ENCODE measurements at regions not wholly inside any gene's neighbourhood (a gene's known extent, or its start where the extent isn't known, plus 50 kb on each side); places are given as distances from the start of the nearest gene placed in this dataset.

DNA sequence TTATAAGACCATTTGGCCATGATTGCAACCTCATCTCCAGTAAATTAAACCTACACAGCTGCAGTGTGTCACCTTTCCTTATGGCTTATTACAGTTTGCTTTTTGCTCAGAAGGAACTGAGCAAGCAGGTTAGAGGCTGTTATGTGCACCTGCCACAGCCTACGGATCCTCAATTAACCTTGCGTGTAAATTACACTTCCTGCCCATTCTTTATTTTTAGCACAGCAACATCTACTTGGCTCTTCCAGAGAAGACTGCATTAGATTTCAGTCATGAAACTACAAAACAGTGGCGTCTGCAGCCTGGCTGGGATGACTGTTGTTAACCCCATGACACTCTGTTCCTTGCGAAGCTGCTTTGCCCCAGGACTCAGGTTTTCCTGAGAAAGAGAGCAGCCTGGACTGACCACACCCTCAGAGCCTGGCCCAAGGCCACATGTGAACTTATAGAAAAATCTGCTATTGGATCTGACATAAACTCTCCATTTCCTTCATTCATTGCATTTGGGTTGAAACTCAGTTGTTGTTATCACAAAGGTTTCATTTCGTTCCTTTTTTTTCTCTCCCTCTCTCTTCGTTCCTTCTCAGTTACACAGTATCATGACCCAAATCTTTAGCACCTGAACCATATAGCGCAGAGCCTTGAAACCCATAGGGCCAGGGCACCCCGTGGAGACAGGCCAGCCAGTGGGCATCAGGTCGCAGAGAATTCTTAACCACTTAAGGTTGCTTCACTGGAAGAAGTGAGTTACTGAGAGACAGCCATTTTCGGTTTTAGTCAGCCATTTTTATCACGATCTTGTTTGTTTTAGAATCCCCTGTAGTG is 138.6 kb downstream of the PALM2AKAP2 start:
- TF ChIP-seq TBL1XR1 (IDR thresholded peaks at IDR 0.05; ENCODE audit: borderline replicate concordance, low read length, partially characterized antibody) (no peak), ZNF780A (CRISPR knock-in tag; IDR thresholded peaks at IDR 0.05) (no peak), ATAD3A (CRISPR knock-in tag; IDR thresholded peaks at IDR 0.05) (no peak), POLR2A (IDR thresholded peaks at IDR 0.05; ENCODE audit: insufficient read depth in 1 of 2, low read depth in 2 of 2, low read length in 2 of 2) (no peak), ZZZ3 (CRISPR knock-in tag; IDR thresholded peaks at IDR 0.05; ENCODE audit: borderline replicate concordance) (no peak)
